Type B pancreatic cell (in vitro differentiated cells): ENCODE measurements at regions not wholly inside any gene's neighbourhood (a gene's known extent, or its start where the extent isn't known, plus 50 kb on each side); places are given as distances from the start of the nearest gene placed in this dataset.

ENCODE experiments used
- DNase-seq: peaks from one replicate; pipeline ENCODE4 v3.0.0; 2021; ENCODE audit warnings: mixed read lengths; ENCODE audit not compliant: unreplicated experiment; ENCODE audit errors: extremely low spot score
- H3K27ac Mint-ChIP-seq: 2 replicates; pipeline ENCODE4 v1.8.0; 2021; ENCODE audit warnings: mild to moderate bottlenecking, mixed read lengths
- H3K27me3 Mint-ChIP-seq: 2 replicates; pipeline ENCODE4 v1.8.0; 2021; ENCODE audit warnings: mixed read lengths
- H3K36me3 Mint-ChIP-seq: 2 replicates; pipeline ENCODE4 v1.8.0; 2021; ENCODE audit warnings: mixed read lengths
- H3K4me1 Mint-ChIP-seq: one replicate; pipeline ENCODE4 v1.8.0; 2021; ENCODE audit warnings: mixed read lengths; ENCODE audit not compliant: unreplicated experiment
- H3K4me3 Mint-ChIP-seq: 2 replicates; pipeline ENCODE4 v1.8.0; 2021; ENCODE audit warnings: mild to moderate bottlenecking, mixed read lengths
- H3K9me3 Mint-ChIP-seq: 2 replicates; pipeline ENCODE4 v1.8.0; 2021; ENCODE audit warnings: mixed read lengths
- TF ChIP-seq, protein P1 (sequence below): fragments of 200-600 bp; sonication (generic); conservative IDR thresholded peaks from 2 replicates; pipeline ENCODE4 v1.5.0; 2021; ENCODE audit warnings: antibody characterized with exemption, mild to moderate bottlenecking

DNA sequence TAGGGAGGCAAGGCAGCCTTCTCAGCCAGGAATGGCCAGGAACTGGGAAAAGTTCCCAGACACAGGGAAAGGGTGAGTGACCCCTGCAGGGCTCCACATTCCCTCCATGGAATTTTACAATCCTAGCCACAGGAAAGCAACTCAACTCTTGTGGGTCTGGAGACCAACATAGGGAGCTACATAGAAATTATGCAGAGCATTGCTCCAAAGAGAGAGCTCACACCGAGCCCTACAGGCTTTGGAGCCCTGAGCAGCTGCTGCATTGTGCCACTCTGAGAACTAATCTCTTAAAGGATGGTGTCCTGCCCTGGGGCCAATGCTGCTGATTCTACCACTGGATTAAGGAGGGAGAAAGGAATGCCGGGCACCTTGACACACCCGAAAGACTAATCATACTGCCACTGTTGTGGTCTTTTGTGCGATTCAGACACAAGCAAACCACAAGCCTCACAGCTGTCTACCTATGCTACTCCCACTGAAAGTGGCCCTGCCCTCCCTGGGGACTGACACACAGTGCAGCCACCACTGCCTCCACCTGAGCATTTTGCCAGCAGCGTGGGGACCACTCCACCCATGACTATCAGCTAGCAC, 1089.8 kb upstream of the NUDT12 start:
- TF ChIP-seq, protein P1, sequence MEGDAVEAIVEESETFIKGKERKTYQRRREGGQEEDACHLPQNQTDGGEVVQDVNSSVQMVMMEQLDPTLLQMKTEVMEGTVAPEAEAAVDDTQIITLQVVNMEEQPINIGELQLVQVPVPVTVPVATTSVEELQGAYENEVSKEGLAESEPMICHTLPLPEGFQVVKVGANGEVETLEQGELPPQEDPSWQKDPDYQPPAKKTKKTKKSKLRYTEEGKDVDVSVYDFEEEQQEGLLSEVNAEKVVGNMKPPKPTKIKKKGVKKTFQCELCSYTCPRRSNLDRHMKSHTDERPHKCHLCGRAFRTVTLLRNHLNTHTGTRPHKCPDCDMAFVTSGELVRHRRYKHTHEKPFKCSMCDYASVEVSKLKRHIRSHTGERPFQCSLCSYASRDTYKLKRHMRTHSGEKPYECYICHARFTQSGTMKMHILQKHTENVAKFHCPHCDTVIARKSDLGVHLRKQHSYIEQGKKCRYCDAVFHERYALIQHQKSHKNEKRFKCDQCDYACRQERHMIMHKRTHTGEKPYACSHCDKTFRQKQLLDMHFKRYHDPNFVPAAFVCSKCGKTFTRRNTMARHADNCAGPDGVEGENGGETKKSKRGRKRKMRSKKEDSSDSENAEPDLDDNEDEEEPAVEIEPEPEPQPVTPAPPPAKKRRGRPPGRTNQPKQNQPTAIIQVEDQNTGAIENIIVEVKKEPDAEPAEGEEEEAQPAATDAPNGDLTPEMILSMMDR = no peak
- Mint-ChIP-seq H3K27me3 (no peaks in the 10 kb centered on the region), H3K4me1 (no peaks in the 10 kb centered on the region), H3K4me3 (no peak overlapping the region), H3K27ac (no peak overlapping the region), H3K36me3 (no peaks in the 10 kb centered on the region), H3K9me3 (no peaks in the 10 kb centered on the region)
- no peak for DNase-seq

DNA sequence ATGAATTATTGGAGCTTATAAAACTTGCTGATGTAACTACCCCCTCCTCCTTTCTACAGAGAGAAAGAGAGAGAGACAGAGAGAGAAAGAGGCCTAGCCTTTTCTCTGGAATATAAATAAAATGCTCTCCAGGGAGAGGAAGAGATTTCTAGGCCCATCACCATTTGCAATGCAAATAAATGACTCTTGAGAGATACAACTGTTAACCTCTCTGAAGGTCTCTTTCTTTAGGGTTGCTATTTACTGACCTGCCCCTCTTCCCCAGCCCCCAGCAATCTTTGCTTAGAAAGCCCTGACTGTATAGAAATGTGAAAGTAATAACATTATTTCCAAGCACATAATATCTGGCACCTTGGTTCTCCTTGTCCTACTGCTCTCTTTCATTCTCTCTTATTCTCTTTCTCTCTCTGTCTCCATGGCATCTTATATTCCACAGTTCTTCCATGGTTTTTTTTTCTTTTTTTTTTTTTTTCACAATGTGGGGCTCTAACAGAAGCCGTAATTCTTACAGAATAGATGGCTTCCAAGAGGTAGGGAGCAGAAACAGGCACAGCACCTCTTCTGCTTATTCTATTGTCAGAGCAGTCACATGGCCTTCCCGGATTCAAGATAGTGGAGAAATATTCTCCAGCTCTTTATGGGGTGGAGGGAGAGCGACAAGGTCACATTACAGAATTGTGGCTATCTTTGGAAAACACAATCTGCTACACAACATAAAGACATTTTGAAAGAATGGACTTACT, 1087.9 kb upstream of the NUDT12 start:
- no peaks in the 10 kb centered on the region for H3K36me3 Mint-ChIP-seq
- no peak for DNase-seq
- TF ChIP-seq, protein P1 = no peak
- no peak overlapping the region for H3K27ac Mint-ChIP-seq
- peaks cover 13% of the 10 kb centered on the region for H3K4me1 Mint-ChIP-seq
- no peak overlapping the region for H3K4me3 Mint-ChIP-seq
- H3K9me3 Mint-ChIP-seq = no peaks in the 10 kb centered on the region
- no peaks in the 10 kb centered on the region for H3K27me3 Mint-ChIP-seq

DNA sequence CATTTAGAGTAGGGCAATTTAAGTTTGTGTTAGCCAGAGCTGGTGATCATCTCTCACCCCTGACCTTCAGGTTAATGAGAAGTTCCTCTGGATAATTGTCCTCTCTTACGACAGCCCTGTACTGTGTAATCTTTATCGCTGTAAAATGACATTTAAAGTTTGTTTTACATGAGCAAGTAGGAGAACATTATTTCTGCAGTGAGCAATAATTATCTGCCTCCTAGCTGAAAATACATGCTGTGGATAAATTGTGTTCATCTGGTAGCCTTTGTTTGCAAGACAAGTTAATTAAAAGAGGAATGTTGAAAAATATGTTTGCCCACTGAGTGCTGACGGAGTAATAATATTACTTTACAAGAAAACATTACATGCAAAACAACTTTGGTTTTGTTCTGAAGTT, 1083.8 kb upstream of the NUDT12 start:
- H3K27ac Mint-ChIP-seq = no peak overlapping the region
- no peaks in the 10 kb centered on the region for H3K27me3 Mint-ChIP-seq
- H3K4me1 Mint-ChIP-seq = peaks cover 24% of the 10 kb centered on the region
- no peaks in the 10 kb centered on the region for H3K9me3 Mint-ChIP-seq
- H3K4me3 Mint-ChIP-seq = no peak overlapping the region
- no peaks in the 10 kb centered on the region for H3K36me3 Mint-ChIP-seq
- DNase-seq = no peak
- TF ChIP-seq, protein P1 = no peak

DNA sequence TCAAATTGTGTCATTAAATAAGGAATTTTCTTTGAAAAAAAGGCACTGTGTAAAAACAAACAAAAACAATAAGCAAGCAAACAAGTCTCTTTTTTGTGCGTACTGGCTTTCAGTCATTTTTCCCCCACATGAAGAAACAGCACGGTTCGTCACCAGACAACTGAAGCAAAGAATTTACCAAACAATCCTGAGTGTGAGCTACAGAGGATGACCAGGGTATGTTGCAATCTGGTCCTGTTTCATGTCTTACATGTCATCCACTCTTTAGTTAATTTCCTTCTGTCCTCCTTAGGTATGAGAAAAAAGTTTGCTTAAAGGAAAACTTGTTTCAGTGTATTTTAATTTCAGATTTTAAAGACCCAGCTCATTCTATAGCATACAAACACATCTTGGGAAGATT, 1080.7 kb upstream of the NUDT12 start:
- Mint-ChIP-seq H3K27ac (no peak overlapping the region), H3K9me3 (no peaks in the 10 kb centered on the region), H3K4me1 (peaks cover 24% of the 10 kb centered on the region), H3K36me3 (no peaks in the 10 kb centered on the region), H3K4me3 (no peak overlapping the region), H3K27me3 (no peaks in the 10 kb centered on the region)
- TF ChIP-seq, protein P1 = no peak
- DNase-seq = no peak

DNA sequence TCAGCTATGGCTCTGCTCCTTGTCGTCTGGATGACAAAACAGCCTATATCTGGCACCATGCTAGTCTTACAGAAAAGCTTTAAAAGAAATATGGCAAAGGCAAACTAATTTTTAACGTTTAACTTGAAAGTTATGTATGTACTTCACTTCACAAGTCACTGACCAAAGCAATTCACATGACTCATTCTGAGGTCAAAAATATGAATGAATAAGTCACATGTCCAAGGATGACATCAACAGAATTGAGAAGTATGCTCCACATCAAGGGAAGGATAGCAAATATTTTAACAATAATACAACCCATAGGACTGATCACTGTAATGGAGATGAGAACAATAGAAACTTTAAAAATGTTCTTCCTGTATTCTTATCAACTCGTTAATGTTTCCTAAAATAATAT, 1072.6 kb upstream of the NUDT12 start:
- no peaks in the 10 kb centered on the region for H3K4me1 Mint-ChIP-seq

More for the DNA sequence above, 1072.6 kb upstream of the NUDT12 start:
- Mint-ChIP-seq H3K9me3 (no peaks in the 10 kb centered on the region), H3K4me3 (no peak overlapping the region), H3K27ac (no peak overlapping the region), H3K36me3 (no peaks in the 10 kb centered on the region), H3K27me3 (no peaks in the 10 kb centered on the region)
- TF ChIP-seq, protein P1 = no peak
- no peak for DNase-seq
